H1 (cell line): ENCODE measurements at regions not wholly inside any gene's neighbourhood (a gene's known extent, or its start where the extent isn't known, plus 50 kb on each side); places are given as distances from the start of the nearest gene placed in this dataset.

ENCODE experiments used
- CTCF ChIA-PET: fragments of 300-600 bp; sonication (Branson Sonifier 250); formaldehyde crosslinking; loops from one replicate; lab custom pipeline; 2021; ENCODE audit not compliant: partially characterized antibody; lab: Charles Lee
- POLR2A ChIA-PET: fragments of 300-600 bp; sonication (Branson Sonifier 250); formaldehyde crosslinking; loops from one replicate; lab custom pipeline; 2021; ENCODE audit warnings: inconsistent platforms; ENCODE audit not compliant: partially characterized antibody; lab: Charles Lee
- DNase-seq, 2 experiments: peaks; one replicate each; pipeline versions ENCODE4 v3.0.0 to v3.0.0-alpha.2; 2010 to 2022; ENCODE audit warnings: low spot score in 2 of 2, low read depth in 1 of 2, mixed read lengths in 1 of 2
- FAIRE-seq: peaks from 2 replicates; lab custom pipeline; 2011; peaks lifted over from hg19 to GRCh38; lab: Jason Lieb, UNC
- H2AFZ ChIP-seq: 2 replicates; pipeline ENCODE4 v1.8.1; 2012; ENCODE audit warnings: low read length, inconsistent platforms
- H2AK5ac ChIP-seq: 2 replicates; pipeline ENCODE4 v1.6.1; 2013; ENCODE audit warnings: low read depth, low read length
- H2BK120ac ChIP-seq: replicated peaks from 2 replicates; pipeline ENCODE3; 2013; ENCODE audit warnings: low read depth, low read length, inconsistent platforms
- H2BK12ac ChIP-seq: 2 replicates; pipeline ENCODE4 v1.6.1; 2013; ENCODE audit warnings: low read depth, low read length
- H2BK15ac ChIP-seq: 2 replicates; pipeline ENCODE4 v1.6.1; 2013; ENCODE audit warnings: low read length
- H2BK20ac ChIP-seq: 2 replicates; pipeline ENCODE4 v1.6.1; 2013; ENCODE audit warnings: low read length
- H2BK5ac ChIP-seq: 2 replicates; pipeline ENCODE4 v1.6.1; 2013; ENCODE audit warnings: low read depth, low read length
- H3K14ac ChIP-seq: 2 replicates; pipeline ENCODE4 v1.6.1; 2013; ENCODE audit warnings: inconsistent platforms; ENCODE audit not compliant: insufficient read length
- H3K18ac ChIP-seq: 2 replicates; pipeline ENCODE4 v1.6.1; 2013; ENCODE audit warnings: low read length; ENCODE audit errors: extremely low read depth
- H3K23ac ChIP-seq: 2 replicates; pipeline ENCODE4 v1.6.1; 2013; ENCODE audit warnings: inconsistent platforms; ENCODE audit not compliant: insufficient read length
- H3K23me2 ChIP-seq: 2 replicates; pipeline ENCODE4 v1.6.1; 2013; ENCODE audit warnings: low read depth, low read length
- H3K27ac ChIP-seq: 2 replicates; pipeline ENCODE4 v1.6.1; 2011; ENCODE audit warnings: low read depth, low read length, inconsistent platforms
- H3K27me3 ChIP-seq, 4 experiments: replicated peaks in 1 of 4; 1 replicate in 1 of 4; 2 replicates in 3 of 4; pipeline versions ENCODE4 v1.6.1 to v1.8.1; 2011 to 2013; ENCODE audit warnings: low read length in 3 of 4, mild to moderate bottlenecking in 3 of 4, inconsistent platforms in 2 of 4, mixed read lengths in 2 of 4, moderate library complexity in 1 of 4; ENCODE audit not compliant: control insufficient read depth in 3 of 4, insufficient read depth in 3 of 4; ENCODE audit errors: extremely low read depth in 1 of 4
- H3K36me3 ChIP-seq, 4 experiments: 2 replicates each; pipeline versions ENCODE4 v1.6.1 to v1.8.1; 2011 to 2013; ENCODE audit warnings: mild to moderate bottlenecking in 4 of 4, low read length in 3 of 4, moderate library complexity in 2 of 4, control low read depth in 1 of 4, inconsistent platforms in 1 of 4; ENCODE audit not compliant: insufficient read depth in 4 of 4, control insufficient read depth in 2 of 4
- H3K4ac ChIP-seq: replicated peaks from 2 replicates; pipeline ENCODE3; 2013; ENCODE audit warnings: low read length, low read depth, mixed read lengths, inconsistent platforms; ENCODE audit not compliant: insufficient read length
- H3K4me1 ChIP-seq, 4 experiments: replicated peaks in 1 of 4; 1 replicate in 1 of 4; 2 replicates in 3 of 4; pipeline versions ENCODE4 v1.6.1 to v1.8.1; 2011 to 2013; ENCODE audit warnings: low read length in 3 of 4, inconsistent platforms in 2 of 4, mixed read lengths in 1 of 4; ENCODE audit not compliant: insufficient read depth in 4 of 4, control insufficient read depth in 3 of 4
- H3K4me2 ChIP-seq, 2 experiments: 2 replicates each; pipeline versions ENCODE4 v1.6.1 to v1.8.1; 2011 to 2013; ENCODE audit warnings: low read depth in 2 of 2, low read length in 2 of 2, control low read depth in 1 of 2, inconsistent platforms in 1 of 2, mild to moderate bottlenecking in 1 of 2; ENCODE audit not compliant: insufficient read depth in 1 of 2
- H3K4me3 ChIP-seq, 4 experiments: fragments of 200-600, 300-600 bp in 1 of 4; sonication (generic), shearing (Covaris generic), sonication (Bioruptor Twin) in 1 of 4; 2 replicates each; pipeline versions ENCODE4 v1.5.1 to v1.8.1; 2011 to 2016; ENCODE audit warnings: low read length in 4 of 4, low read depth in 3 of 4, control low read depth in 2 of 4, inconsistent platforms in 2 of 4, mild to moderate bottlenecking in 2 of 4, mixed read lengths in 1 of 4, moderate library complexity in 1 of 4; ENCODE audit not compliant: insufficient read depth in 2 of 4; ENCODE audit errors: extremely low read depth in 1 of 4
- H3K56ac ChIP-seq: replicated peaks from 2 replicates; pipeline ENCODE3; 2013; ENCODE audit warnings: low read depth, mild to moderate bottlenecking, mixed read lengths, low read length, inconsistent platforms; ENCODE audit not compliant: insufficient read length
- H3K79me1 ChIP-seq: 2 replicates; pipeline ENCODE4 v1.6.1; 2013; ENCODE audit warnings: low read depth, low read length, control low read depth
- H3K79me2 ChIP-seq, 2 experiments: 2 replicates each; pipeline versions ENCODE4 v1.6.1 to v1.8.1; 2012 to 2013; ENCODE audit warnings: low read length in 2 of 2, mild to moderate bottlenecking in 2 of 2, inconsistent platforms in 1 of 2; ENCODE audit not compliant: insufficient read depth in 2 of 2, control insufficient read depth in 1 of 2
- H3K9ac ChIP-seq, 4 experiments: replicated peaks in 1 of 4; 1 replicate in 1 of 4; 2 replicates in 3 of 4; pipeline versions ENCODE4 v1.6.1 to v1.8.1; 2011 to 2013; ENCODE audit warnings: low read depth in 3 of 4, low read length in 3 of 4, control low read depth in 2 of 4, mild to moderate bottlenecking in 2 of 4, moderate library complexity in 2 of 4, inconsistent platforms in 1 of 4; ENCODE audit errors: extremely low read depth in 1 of 4
- H3K9me3 ChIP-seq, 2 experiments: 2 replicates each; pipeline versions ENCODE4 v1.6.1 to v1.8.1; 2012 to 2013; ENCODE audit warnings: mild to moderate bottlenecking in 2 of 2, moderate library complexity in 2 of 2, control low read depth in 1 of 2, inconsistent platforms in 1 of 2, low read depth in 1 of 2, low read length in 1 of 2, mixed read lengths in 1 of 2; ENCODE audit not compliant: insufficient read depth in 2 of 2
- H4K20me1 ChIP-seq, 2 experiments: replicated peaks in 1 of 2; 2 replicates each; pipeline versions ENCODE3 to v1.8.1; 2011 to 2013; ENCODE audit warnings: inconsistent platforms in 2 of 2, low read length in 2 of 2, mild to moderate bottlenecking in 1 of 2; ENCODE audit not compliant: insufficient read depth in 2 of 2, control insufficient read depth in 1 of 2
- H4K5ac ChIP-seq: 2 replicates; pipeline ENCODE4 v1.6.1; 2013; ENCODE audit warnings: low read length, low read depth, mixed read lengths, inconsistent platforms; ENCODE audit not compliant: insufficient read length
- H4K8ac ChIP-seq: 2 replicates; pipeline ENCODE4 v1.8.0; 2013; ENCODE audit warnings: mild to moderate bottlenecking, moderate library complexity, low read length, inconsistent platforms; ENCODE audit not compliant: insufficient read depth; ENCODE audit errors: extremely low read depth
- H4K91ac ChIP-seq: replicated peaks from 2 replicates; pipeline ENCODE3; 2013; ENCODE audit warnings: low read length, mixed read lengths, inconsistent platforms; ENCODE audit not compliant: insufficient read length
- CHD7 ChIP-seq: fragments of 300-600 bp; sonication (generic); IDR thresholded peaks from 2 replicates; pipeline ENCODE4 v1.7.1; 2012; ENCODE audit warnings: low read length, moderate library complexity, mild to moderate bottlenecking, inconsistent platforms; ENCODE audit not compliant: insufficient replicate concordance
- WGBS, 2 experiments: shearing (Covaris generic) in 1 of 2; methylation state at CpG; one replicate each; pipeline versions ENCODE4 v1.1.6 to v1.1.7; 2013 to 2015; ENCODE audit warnings: low lambda C conversion rate in 2 of 2, mixed read lengths in 2 of 2, inconsistent platforms in 1 of 2, low coverage in 1 of 2, missing lambda C conversion rate in 1 of 2; ENCODE audit not compliant: insufficient replicate concordance in 2 of 2, insufficient coverage in 1 of 2, insufficient read length in 1 of 2; ENCODE audit errors: extremely low coverage in 1 of 2, missing lambda C conversion rate in 1 of 2; 5-methylcytosine and 5-hydroxymethylcytosine counted together

- Histone ChIP-seq H3K23me2 (no peaks in the 10 kb centered on the region), H2AK5ac (no peak overlapping the region), H4K8ac (no peak overlapping the region), H3K56ac (no peak overlapping the region), H3K36me3 (no peaks in the 10 kb centered on the region), H3K14ac (no peak overlapping the region), H3K18ac (no peak overlapping the region), H3K4me2 (no peak overlapping the region), H2BK15ac (no peak overlapping the region), H3K79me1 (no peaks in the 10 kb centered on the region), H3K4me3 (no peak overlapping the region), H4K20me1 (no peaks in the 10 kb centered on the region), H4K5ac (no peak overlapping the region), H3K9ac (no peak overlapping the region), H3K27ac (no peak overlapping the region), H3K4ac (no peak overlapping the region), H3K4me1 (no peaks in the 10 kb centered on the region), H3K23ac (no peak overlapping the region), H3K27me3 (no peaks in the 10 kb centered on the region), H2AFZ (no peak overlapping the region), H2BK120ac (no peak overlapping the region), H2BK12ac (no peak overlapping the region), H2BK20ac (no peak overlapping the region), H4K91ac (no peak overlapping the region), H2BK5ac (no peak overlapping the region), H3K79me2 (no peaks in the 10 kb centered on the region), H3K9me3 (no peaks in the 10 kb centered on the region)
- no peak for FAIRE-seq
- ChIA-PET POLR2A (no interaction called here), CTCF (no interaction called here)
- WGBS, 2 experiments = 83% methylated on average over 2 of the region's 2 CpGs; no CpG with 5 or more reads in 1 of the 2 experiments
- DNase-seq = no peak
- no peak for TF ChIP-seq CHD7
Measured at GRCh38 chr13:62057286-62057685, 641.6 kb upstream of the PCDH20 start.
